GM19467 (cell line): ENCODE measurements at regions not wholly inside any gene's neighbourhood (a gene's known extent, or its start where the extent isn't known, plus 50 kb on each side); places are given as distances from the start of the nearest gene placed in this dataset.
"Not testable (repeated sequence)": the region's sequence is repeated elsewhere in the genome, so short reads cannot be mapped to it uniquely, and the experiment has no call there.

Source experiments
- ATAC-seq: cut with Tn5 transposase; IDR thresholded peaks from one replicate; pipeline ENCODE4 v1.9.1; 2021; ENCODE audit warnings: mild to moderate bottlenecking, moderate library complexity; ENCODE audit not compliant: unreplicated experiment

GRCh38 chr5:30401479-30402058 lies 791.9 kb upstream of the CDH6 start:
- ATAC-seq = no peak

GRCh38 chr5:30398423-30398822 lies 795.1 kb upstream of the CDH6 start:
- ATAC-seq = no peak

GRCh38 chr5:30392897-30393296 lies 800.6 kb upstream of the CDH6 start:
- ATAC-seq = no peak

- ATAC-seq = no peak
Measured at GRCh38 chr5:30390095-30390494, 803.4 kb upstream of the CDH6 start.

- no peak for ATAC-seq
Measured at GRCh38 chr5:30387974-30388632, 805.4 kb upstream of the CDH6 start.

GRCh38 chr5:30385754-30386153 lies 807.7 kb upstream of the CDH6 start:
- no peak for ATAC-seq

- ATAC-seq = no peak
Measured at GRCh38 chr5:30384171-30384570, 809.3 kb upstream of the CDH6 start.

- ATAC-seq = no peak
Measured at GRCh38 chr5:30380228-30380627, 813.3 kb upstream of the CDH6 start.

GRCh38 chr5:30376848-30377247 lies 816.6 kb upstream of the CDH6 start:
- ATAC-seq = no peak

GRCh38 chr5:30368064-30368463 lies 825.4 kb upstream of the CDH6 start:
- ATAC-seq = no peak

- not testable (repeated sequence) for ATAC-seq
Measured at GRCh38 chr5:30365031-30365430, 828.5 kb upstream of the CDH6 start.

GRCh38 chr5:30357371-30357770 lies 836.1 kb upstream of the CDH6 start:
- ATAC-seq = no peak

- no peak for ATAC-seq
Measured at GRCh38 chr5:30355675-30356074, 837.8 kb upstream of the CDH6 start.

GRCh38 chr5:30347858-30348257 lies 845.6 kb upstream of the CDH6 start:
- ATAC-seq = no peak

GRCh38 chr5:30345539-30346345 lies 847.7 kb upstream of the CDH6 start:
- not testable (repeated sequence) for ATAC-seq

- ATAC-seq = no peak
Measured at GRCh38 chr5:30343707-30344106, 849.8 kb upstream of the CDH6 start.

- ATAC-seq = no peak
Measured at GRCh38 chr5:30341466-30341865, 852.0 kb upstream of the CDH6 start.

GRCh38 chr5:30337084-30337573 lies 856.4 kb upstream of the CDH6 start:
- ATAC-seq = no peak

- no peak for ATAC-seq
Measured at GRCh38 chr5:30331534-30331933, 862.0 kb upstream of the CDH6 start.

- no peak for ATAC-seq
Measured at GRCh38 chr5:30325795-30326194, 867.7 kb upstream of the CDH6 start.

- ATAC-seq = no peak
Measured at GRCh38 chr5:30324083-30324482, 869.4 kb upstream of the CDH6 start.

- no peak for ATAC-seq
Measured at GRCh38 chr5:30287890-30288289, 905.6 kb upstream of the CDH6 start.
